HG03520 (cell line): ENCODE measurements at regions not wholly inside any gene's neighbourhood (a gene's known extent, or its start where the extent isn't known, plus 50 kb on each side); places are given as distances from the start of the nearest gene placed in this dataset.
"Not testable (repeated sequence)": the region's sequence is repeated elsewhere in the genome, so short reads cannot be mapped to it uniquely, and the experiment has no call there.

Source experiments
- ATAC-seq: cut with Tn5 transposase; IDR thresholded peaks from one replicate; pipeline ENCODE4 v1.9.1; 2021; ENCODE audit warnings: mild to moderate bottlenecking, moderate library complexity; ENCODE audit not compliant: unreplicated experiment

GRCh38 chr2:234409590-234409989 is 87.3 kb downstream of the ARL4C start:
- ATAC-seq, result no peak

- no peak for ATAC-seq
Measured at GRCh38 chr2:234406085-234406484, 90.8 kb downstream of the ARL4C start.

- ATAC-seq, result no peak
Measured at GRCh38 chr2:234405462-234405861, 91.4 kb downstream of the ARL4C start.

GRCh38 chr2:234404957-234405356 is 91.9 kb downstream of the ARL4C start:
- ATAC-seq, result no peak

- no peak for ATAC-seq
Measured at GRCh38 chr2:234403751-234404150, 93.1 kb downstream of the ARL4C start.

GRCh38 chr2:234403074-234403473 is 93.8 kb downstream of the ARL4C start:
- no peak for ATAC-seq

- no peak for ATAC-seq
Measured at GRCh38 chr2:234401426-234401825, 95.5 kb downstream of the ARL4C start.

- no peak for ATAC-seq
Measured at GRCh38 chr2:234399451-234400246, 97.2 kb downstream of the ARL4C start.

- ATAC-seq, result no peak
Measured at GRCh38 chr2:234398531-234398930, 98.3 kb downstream of the ARL4C start.

GRCh38 chr2:234395891-234396420 is 100.9 kb downstream of the ARL4C start:
- ATAC-seq, result no peak

- no peak for ATAC-seq
Measured at GRCh38 chr2:234394450-234394849, 102.4 kb downstream of the ARL4C start.

GRCh38 chr2:234393354-234393753 is 103.5 kb downstream of the ARL4C start:
- no peak for ATAC-seq

GRCh38 chr2:234392041-234392615 is 104.8 kb downstream of the ARL4C start:
- no peak for ATAC-seq

- no peak for ATAC-seq
Measured at GRCh38 chr2:234391625-234392024, 105.3 kb downstream of the ARL4C start.

- not testable (repeated sequence) for ATAC-seq
Measured at GRCh38 chr2:234389661-234390060, 107.2 kb downstream of the ARL4C start.

GRCh38 chr2:234388591-234388990 is 108.3 kb downstream of the ARL4C start:
- ATAC-seq, result no peak

- no peak for ATAC-seq
Measured at GRCh38 chr2:234386971-234387370, 109.9 kb downstream of the ARL4C start.

- ATAC-seq, result no peak
Measured at GRCh38 chr2:234382131-234382530, 114.8 kb downstream of the ARL4C start.

- ATAC-seq, result not testable (repeated sequence)
Measured at GRCh38 chr2:234378958-234379357, 117.9 kb downstream of the ARL4C start.

- no peak for ATAC-seq
Measured at GRCh38 chr2:234378440-234378839, 118.4 kb downstream of the ARL4C start.

GRCh38 chr2:234377761-234378391 is 119.0 kb downstream of the ARL4C start:
- ATAC-seq, result no peak

GRCh38 chr2:234376229-234376628 is 120.7 kb downstream of the ARL4C start:
- ATAC-seq, result no peak
